ENCODE measurements at regions not wholly inside any gene's neighbourhood (a gene's known extent, or its start where the extent isn't known, plus 50 kb on each side); places are given as distances from the start of the nearest gene placed in this dataset.

- intact Hi-C loops (cut with DNase I): no loop called here
- no peak for DNase-seq
- ATAC-seq: no peak
Observed at GRCh38 chr2:219914577-219914976, 287.1 kb downstream of the SLC4A3 start.

- intact Hi-C loops (cut with DNase I): no loop called here
- no peak for ATAC-seq
- DNase-seq: no peak
Observed at GRCh38 chr2:219916281-219916680, 288.9 kb downstream of the SLC4A3 start.

- ATAC-seq (no peak), DNase-seq (no peak)
- intact Hi-C loops (cut with DNase I): no loop called here
Observed at GRCh38 chr2:219916726-219917440, 289.5 kb downstream of the SLC4A3 start.

- intact Hi-C loops (cut with DNase I): no loop called here
Observed at GRCh38 chr2:219918254-219918653, 290.8 kb downstream of the SLC4A3 start.

GRCh38 chr2:219918944-219919343 lies 291.5 kb downstream of the SLC4A3 start:
- ATAC-seq: no peak
- no peak for DNase-seq
- intact Hi-C loops (cut with DNase I): no loop called here

More at GRCh38 chr2:219918254-219918653, 290.8 kb downstream of the SLC4A3 start:
- DNase-seq: no peak
- ATAC-seq: no peak

- ATAC-seq: no peak
- DNase-seq: no peak
- intact Hi-C loops (cut with DNase I): no loop called here
Observed at GRCh38 chr2:219919506-219919905, 292.1 kb downstream of the SLC4A3 start.

- DNase-seq: no peak
- intact Hi-C loops (cut with DNase I): no loop called here
- no peak for ATAC-seq
Observed at GRCh38 chr2:219929835-219930234, 302.4 kb downstream of the SLC4A3 start.

GRCh38 chr2:219939647-219940046 lies 312.2 kb downstream of the SLC4A3 start:
- intact Hi-C loops (cut with DNase I): no loop called here
- no peak for ATAC-seq
- DNase-seq: no peak

- ATAC-seq: no peak
Observed at GRCh38 chr2:219944866-219945265, 317.4 kb downstream of the SLC4A3 start.

GRCh38 chr2:219946021-219946420 lies 318.6 kb downstream of the SLC4A3 start:
- ATAC-seq: no peak
- intact Hi-C loops (cut with DNase I): no loop called here
- no peak for DNase-seq

More at GRCh38 chr2:219944866-219945265, 317.4 kb downstream of the SLC4A3 start:
- no peak for DNase-seq
- intact Hi-C loops (cut with DNase I): no loop called here

GRCh38 chr2:219946529-219946928 lies 319.1 kb downstream of the SLC4A3 start:
- ATAC-seq (no peak), DNase-seq (no peak)
- intact Hi-C loops (cut with DNase I): no loop called here

- intact Hi-C loops (cut with DNase I): no loop called here
- no peak for DNase-seq
- ATAC-seq: no peak
Observed at GRCh38 chr2:219947575-219947974, 320.1 kb downstream of the SLC4A3 start.

- ATAC-seq (no peak), DNase-seq (no peak)
- intact Hi-C loops (cut with DNase I): no loop called here
Observed at GRCh38 chr2:219949053-219949452, 321.6 kb downstream of the SLC4A3 start.

GRCh38 chr2:219951099-219951498 lies 323.7 kb downstream of the SLC4A3 start:
- intact Hi-C loops (cut with DNase I): no loop called here
- DNase-seq: no peak
- ATAC-seq: no peak

GRCh38 chr2:219954331-219954730 lies 326.9 kb downstream of the SLC4A3 start:
- intact Hi-C loops (cut with DNase I): no loop called here
- ATAC-seq (no peak), DNase-seq (no peak)

- DNase-seq: no peak
- intact Hi-C loops (cut with DNase I): no loop called here
- ATAC-seq: no peak
Observed at GRCh38 chr2:219957820-219958219, 330.4 kb downstream of the SLC4A3 start.

- DNase-seq (no peak), ATAC-seq (no peak)
- intact Hi-C loops (cut with DNase I): no loop called here
Observed at GRCh38 chr2:219958941-219959340, 331.5 kb downstream of the SLC4A3 start.

GRCh38 chr2:219959471-219959870 lies 332.0 kb downstream of the SLC4A3 start:
- no peak for ATAC-seq
- intact Hi-C loops (cut with DNase I): no loop called here
- no peak for DNase-seq

GRCh38 chr2:219961947-219962498 lies 334.6 kb downstream of the SLC4A3 start:
- intact Hi-C loops (cut with DNase I): no loop called here
- no peak for DNase-seq
- ATAC-seq: no peak

GRCh38 chr2:219962801-219963200 lies 335.4 kb downstream of the SLC4A3 start:
- intact Hi-C loops (cut with DNase I): no loop called here
- DNase-seq: no peak
- ATAC-seq: no peak
